GM20000 (cell line): ENCODE measurements at regions not wholly inside any gene's neighbourhood (a gene's known extent, or its start where the extent isn't known, plus 50 kb on each side); places are given as distances from the start of the nearest gene placed in this dataset.

ENCODE experiments used
- DNase-seq: peaks from one replicate; pipeline ENCODE4 v3.0.0; 2012; ENCODE audit warnings: low spot score
- TF ChIP-seq, protein P1 (sequence below): IDR thresholded peaks from 2 replicates; pipeline ENCODE4 v1.5.1; 2012; ENCODE audit warnings: mild to moderate bottlenecking, control low read depth; ENCODE audit errors: extremely low read depth, missing control alignments

DNA sequence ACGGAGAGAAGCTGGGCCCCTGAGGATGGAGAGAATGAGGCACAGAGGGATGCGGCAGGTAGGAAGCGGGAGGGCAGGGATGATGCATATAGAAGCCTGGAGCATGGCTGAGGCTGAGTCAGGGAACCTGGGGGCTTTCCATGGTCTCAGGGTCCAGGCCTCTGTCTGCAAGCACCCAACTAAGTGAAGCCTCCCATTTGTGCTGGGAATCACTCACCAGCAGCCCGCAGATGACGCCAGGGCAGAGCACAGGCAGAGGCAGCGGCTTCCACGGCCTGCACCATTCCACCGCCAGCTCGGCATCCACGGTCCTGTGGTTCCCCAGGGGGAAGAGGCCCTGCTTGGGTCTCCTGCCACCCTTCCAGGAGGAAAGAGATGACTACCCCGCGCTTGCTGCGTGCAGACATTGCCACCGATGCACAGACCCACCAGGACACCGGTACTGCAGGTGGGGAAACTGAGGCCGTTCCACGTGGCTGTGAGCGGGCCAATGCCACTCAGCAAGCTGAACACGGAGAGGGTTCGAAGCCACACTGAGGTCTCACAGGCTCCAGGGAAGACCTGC lies 75.5 kb downstream of the NCOR2 start:
- DNase-seq: no peak
- TF ChIP-seq, protein P1, sequence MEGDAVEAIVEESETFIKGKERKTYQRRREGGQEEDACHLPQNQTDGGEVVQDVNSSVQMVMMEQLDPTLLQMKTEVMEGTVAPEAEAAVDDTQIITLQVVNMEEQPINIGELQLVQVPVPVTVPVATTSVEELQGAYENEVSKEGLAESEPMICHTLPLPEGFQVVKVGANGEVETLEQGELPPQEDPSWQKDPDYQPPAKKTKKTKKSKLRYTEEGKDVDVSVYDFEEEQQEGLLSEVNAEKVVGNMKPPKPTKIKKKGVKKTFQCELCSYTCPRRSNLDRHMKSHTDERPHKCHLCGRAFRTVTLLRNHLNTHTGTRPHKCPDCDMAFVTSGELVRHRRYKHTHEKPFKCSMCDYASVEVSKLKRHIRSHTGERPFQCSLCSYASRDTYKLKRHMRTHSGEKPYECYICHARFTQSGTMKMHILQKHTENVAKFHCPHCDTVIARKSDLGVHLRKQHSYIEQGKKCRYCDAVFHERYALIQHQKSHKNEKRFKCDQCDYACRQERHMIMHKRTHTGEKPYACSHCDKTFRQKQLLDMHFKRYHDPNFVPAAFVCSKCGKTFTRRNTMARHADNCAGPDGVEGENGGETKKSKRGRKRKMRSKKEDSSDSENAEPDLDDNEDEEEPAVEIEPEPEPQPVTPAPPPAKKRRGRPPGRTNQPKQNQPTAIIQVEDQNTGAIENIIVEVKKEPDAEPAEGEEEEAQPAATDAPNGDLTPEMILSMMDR: no peak

DNA sequence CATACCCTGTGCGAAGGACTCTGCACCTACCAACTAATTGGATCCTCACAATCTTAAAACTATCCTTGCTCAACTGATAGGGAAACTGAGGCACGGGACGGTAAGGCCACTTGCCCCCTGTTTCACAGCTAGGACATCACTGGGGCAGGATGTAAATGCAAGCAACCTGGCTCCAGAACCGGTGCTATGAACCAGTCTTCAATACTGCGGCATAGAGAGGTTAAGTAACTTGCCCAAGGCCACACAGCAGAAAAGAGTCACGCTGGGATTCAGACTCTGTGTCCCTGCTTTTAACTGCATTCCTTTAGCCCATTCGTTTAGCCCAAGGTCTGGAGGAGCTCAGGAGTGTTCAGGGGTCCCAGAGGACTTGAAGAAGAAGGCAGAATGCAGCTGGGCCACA lies 76.1 kb downstream of the NCOR2 start:
- DNase-seq: no peak
- TF ChIP-seq, protein P1: no peak

DNA sequence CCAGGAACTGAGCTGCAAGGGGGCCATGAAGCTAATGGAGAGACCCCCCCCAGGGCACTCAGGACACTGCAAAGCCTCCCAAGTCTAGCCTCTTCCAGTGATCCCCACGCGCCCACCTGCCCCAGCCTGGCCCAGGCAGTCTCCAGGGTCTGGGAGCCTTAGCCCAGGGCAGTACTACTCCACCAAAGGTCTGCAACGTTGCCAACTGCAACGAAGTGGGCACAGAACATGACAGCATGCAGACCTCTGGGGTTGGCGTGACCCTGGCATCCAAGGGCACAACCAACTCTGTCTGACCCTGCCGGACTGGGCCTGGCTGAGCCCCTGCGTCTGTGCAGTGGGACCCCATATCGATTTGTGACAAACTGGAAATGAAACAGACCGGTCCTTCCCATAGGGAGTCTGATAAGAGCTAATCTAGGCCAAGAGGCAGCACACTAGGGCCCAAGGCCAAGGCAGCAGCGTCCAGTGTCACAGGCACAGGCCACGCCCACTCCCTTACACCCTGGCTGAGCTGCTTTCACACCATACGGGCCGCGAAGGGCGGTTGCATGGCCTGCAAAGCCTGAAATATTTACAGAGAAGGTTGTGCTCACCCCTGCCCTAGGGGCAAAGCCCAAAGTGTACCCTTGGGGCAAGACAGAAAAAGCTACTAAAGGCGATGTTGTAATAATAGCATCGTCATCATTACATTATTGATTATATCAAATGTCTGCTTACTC lies 76.7 kb downstream of the NCOR2 start:
- TF ChIP-seq, protein P1: no peak
- no peak for DNase-seq

- TF ChIP-seq, protein P1: no peak
- no peak for DNase-seq
These were observed 77.4 kb downstream of the NCOR2 start for GRCh38 chr12:124489915-124490583.

DNA sequence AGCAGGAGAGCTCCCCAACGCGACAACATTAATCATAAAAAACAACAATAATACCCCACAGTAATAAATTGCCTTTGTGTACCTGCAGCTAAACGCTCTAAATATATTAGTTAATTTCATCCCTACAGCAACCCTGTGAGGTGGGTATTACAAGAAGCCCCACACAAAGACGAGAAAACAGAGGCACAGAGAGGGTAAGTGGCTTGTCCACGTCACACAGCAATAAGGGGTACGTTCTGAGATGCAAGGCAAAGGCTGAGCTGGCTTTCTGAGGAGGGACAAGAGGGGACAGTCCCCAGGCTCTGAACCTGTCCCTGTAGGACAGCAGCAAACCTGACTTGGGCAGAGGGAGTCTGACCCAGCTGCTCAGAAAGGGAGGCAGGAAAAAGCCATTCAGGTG lies 78.2 kb downstream of the NCOR2 start:
- TF ChIP-seq, protein P1: no peak
- no peak for DNase-seq

GRCh38 chr12:124488520-124488919 lies 78.9 kb downstream of the NCOR2 start:
- no peak for DNase-seq
- TF ChIP-seq, protein P1: no peak

GRCh38 chr12:124487834-124488165 lies 79.6 kb downstream of the NCOR2 start:
- TF ChIP-seq, protein P1: no peak
- no peak for DNase-seq
